ENCODE measurements at regions not wholly inside any gene's neighbourhood (a gene's known extent, or its start where the extent isn't known, plus 50 kb on each side); places are given as distances from the start of the nearest gene placed in this dataset.
A peak's percentile ranks its signal among the peaks of the same experiment; 100 is the strongest.
"Not testable (repeated sequence)": the region's sequence is repeated elsewhere in the genome, so short reads cannot be mapped to it uniquely, and the experiment has no call there.

- no peak for DNase-seq
Measured at GRCh38 chr11:115605871-115606497, 101.8 kb upstream of the CADM1 start.

GRCh38 chr11:115605397-115605796, 101.2 kb upstream of the CADM1 start:
- DNase-seq, result not testable (repeated sequence)

GRCh38 chr11:115599125-115599524, 94.9 kb upstream of the CADM1 start:
- DNase-seq, result no peak

GRCh38 chr11:115598257-115598901, 94.2 kb upstream of the CADM1 start:
- no peak for DNase-seq

GRCh38 chr11:115591380-115591779, 87.2 kb upstream of the CADM1 start:
- DNase-seq, result no peak

GRCh38 chr11:115590254-115590653, 86.0 kb upstream of the CADM1 start:
- no peak for DNase-seq

- no peak for DNase-seq
Measured at GRCh38 chr11:115587718-115588342, 83.6 kb upstream of the CADM1 start.

GRCh38 chr11:115585361-115586024, 81.3 kb upstream of the CADM1 start:
- DNase-seq, result no peak

GRCh38 chr11:115581871-115582639, 77.8 kb upstream of the CADM1 start:
- no peak for DNase-seq

GRCh38 chr11:115580927-115581680, 76.9 kb upstream of the CADM1 start:
- DNase-seq, result peak; percentile 65

GRCh38 chr11:115580416-115580815, 76.2 kb upstream of the CADM1 start:
- DNase-seq, result no peak

- DNase-seq, result no peak
Measured at GRCh38 chr11:115579181-115579825, 75.1 kb upstream of the CADM1 start.

GRCh38 chr11:115578275-115578674, 74.1 kb upstream of the CADM1 start:
- DNase-seq, result no peak

GRCh38 chr11:115577701-115578100, 73.5 kb upstream of the CADM1 start:
- DNase-seq, result no peak

- DNase-seq, result no peak
Measured at GRCh38 chr11:115576606-115577380, 72.6 kb upstream of the CADM1 start.

GRCh38 chr11:115572551-115572950, 68.3 kb upstream of the CADM1 start:
- DNase-seq, result no peak

- DNase-seq, result no peak
Measured at GRCh38 chr11:115566180-115566764, 62.1 kb upstream of the CADM1 start.

GRCh38 chr11:115564851-115565250, 60.6 kb upstream of the CADM1 start:
- no peak for DNase-seq

GRCh38 chr11:115561116-115561515, 56.9 kb upstream of the CADM1 start:
- DNase-seq, result no peak

- DNase-seq, result no peak
Measured at GRCh38 chr11:115558635-115559034, 54.4 kb upstream of the CADM1 start.

- DNase-seq, result no peak
Measured at GRCh38 chr11:115557681-115558080, 53.5 kb upstream of the CADM1 start.

Data from T1000 (cell line).